MCF 10A (cell line): ENCODE measurements at regions not wholly inside any gene's neighbourhood (a gene's known extent, or its start where the extent isn't known, plus 50 kb on each side); places are given as distances from the start of the nearest gene placed in this dataset.
A peak's percentile ranks its signal among the peaks of the same experiment; 100 is the strongest.

Experiments
- BruUV-seq: library from RNA; stranded (reverse); fragments of 400-500 nt; replicated peaks from 2 replicates; lab custom pipeline; 2021; lab: Mats Ljungman, UMichigan
- CTCF ChIA-PET: fragments of 300-600 bp; sonication (Branson Sonifier 250); formaldehyde crosslinking; extraction: SDS; loops from one replicate; lab custom pipeline; 2021; ENCODE audit warnings: antibody characterized with exemption, inconsistent platforms; lab: Yijun Ruan, JAX
- POLR2A ChIA-PET: fragments of 300-600, 350-650 bp; sonication (Branson Sonifier 250); formaldehyde crosslinking; extraction: SDS; loops from one replicate; lab custom pipeline; 2020; ENCODE audit warnings: antibody characterized with exemption, inconsistent platforms; lab: Yijun Ruan, JAX
- DNase-seq: peaks from one replicate; pipeline ENCODE4 v3.0.0-alpha.2; 2018; ENCODE audit not compliant: unreplicated experiment
- H3K27ac Mint-ChIP-seq: one replicate; pipeline ENCODE4 v1.8.0; 2022; ENCODE audit warnings: mild to moderate bottlenecking, low read depth, mixed read lengths; ENCODE audit not compliant: unreplicated experiment
- H3K27me3 Mint-ChIP-seq: one replicate; pipeline ENCODE4 v1.8.0; 2022; ENCODE audit warnings: mixed read lengths; ENCODE audit not compliant: insufficient read depth, unreplicated experiment
- H3K36me3 Mint-ChIP-seq: one replicate; pipeline ENCODE4 v1.8.0; 2022; ENCODE audit warnings: mild to moderate bottlenecking, moderate library complexity, mixed read lengths; ENCODE audit not compliant: insufficient read depth, unreplicated experiment
- H3K4me1 Mint-ChIP-seq: one replicate; pipeline ENCODE4 v1.8.0; 2022; ENCODE audit warnings: mixed read lengths; ENCODE audit not compliant: insufficient read depth, unreplicated experiment
- H3K4me3 Mint-ChIP-seq: one replicate; pipeline ENCODE4 v1.8.0; 2022; ENCODE audit warnings: mild to moderate bottlenecking, moderate library complexity, mixed read lengths; ENCODE audit not compliant: unreplicated experiment
- H3K9me3 Mint-ChIP-seq: one replicate; pipeline ENCODE4 v1.8.0; 2022; ENCODE audit warnings: mixed read lengths; ENCODE audit not compliant: unreplicated experiment
- intact Hi-C: fragments of 100-400 bp; cut with micrococcal nuclease; formaldehyde crosslinking; loops from 2 replicates; pipeline ENCODE4 v1.14.1; 2022
- TF ChIP-seq, protein P1 (sequence below): fragments of 200-600 bp; IDR thresholded peaks from one replicate; pipeline ENCODE4 v1.8.0; 2022; ENCODE audit warnings: antibody characterized with exemption, mild to moderate bottlenecking; ENCODE audit not compliant: unreplicated experiment

DNA sequence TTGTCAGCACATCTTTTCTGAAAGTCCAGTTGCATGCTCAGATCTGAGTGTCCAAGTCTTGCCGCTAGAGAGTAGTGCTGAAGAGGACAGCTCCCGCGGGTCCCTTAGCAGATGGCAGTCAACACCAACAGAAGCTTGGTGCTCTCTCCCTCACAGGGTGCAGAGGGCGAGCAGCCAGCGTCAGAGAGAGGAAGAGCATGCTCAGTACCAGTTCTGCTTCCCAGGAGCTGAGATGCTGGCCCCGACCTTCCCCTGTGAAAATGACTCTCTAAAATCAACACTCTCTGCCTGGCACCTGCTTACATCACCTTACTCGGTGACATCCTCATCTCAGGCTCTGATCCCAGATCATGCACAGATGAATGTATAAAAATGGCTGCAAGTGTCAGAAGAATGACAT lies 86.0 kb upstream of the TWIST2 start:
- ChIA-PET POLR2A (interaction anchor here (0.7 to 1.2 kb wide), 3 partner anchors 23 to 372 kb away, joined by 3 read pairs; no protein-coding TSS in a partner anchor), CTCF (no interaction called here)
- BruUV-seq = no TSS peak
- TF ChIP-seq, protein P1, sequence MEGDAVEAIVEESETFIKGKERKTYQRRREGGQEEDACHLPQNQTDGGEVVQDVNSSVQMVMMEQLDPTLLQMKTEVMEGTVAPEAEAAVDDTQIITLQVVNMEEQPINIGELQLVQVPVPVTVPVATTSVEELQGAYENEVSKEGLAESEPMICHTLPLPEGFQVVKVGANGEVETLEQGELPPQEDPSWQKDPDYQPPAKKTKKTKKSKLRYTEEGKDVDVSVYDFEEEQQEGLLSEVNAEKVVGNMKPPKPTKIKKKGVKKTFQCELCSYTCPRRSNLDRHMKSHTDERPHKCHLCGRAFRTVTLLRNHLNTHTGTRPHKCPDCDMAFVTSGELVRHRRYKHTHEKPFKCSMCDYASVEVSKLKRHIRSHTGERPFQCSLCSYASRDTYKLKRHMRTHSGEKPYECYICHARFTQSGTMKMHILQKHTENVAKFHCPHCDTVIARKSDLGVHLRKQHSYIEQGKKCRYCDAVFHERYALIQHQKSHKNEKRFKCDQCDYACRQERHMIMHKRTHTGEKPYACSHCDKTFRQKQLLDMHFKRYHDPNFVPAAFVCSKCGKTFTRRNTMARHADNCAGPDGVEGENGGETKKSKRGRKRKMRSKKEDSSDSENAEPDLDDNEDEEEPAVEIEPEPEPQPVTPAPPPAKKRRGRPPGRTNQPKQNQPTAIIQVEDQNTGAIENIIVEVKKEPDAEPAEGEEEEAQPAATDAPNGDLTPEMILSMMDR = no peak
- Mint-ChIP-seq H3K27me3 (peaks cover 69% of the 10 kb centered on the region), H3K4me1 (peaks cover 7% of the 10 kb centered on the region), H3K27ac (no peak overlapping the region), H3K36me3 (no peaks in the 10 kb centered on the region), H3K4me3 (no peak overlapping the region), H3K9me3 (peaks cover 16% of the 10 kb centered on the region)
- intact Hi-C loops = no loop called here
- DNase-seq = peak; percentile 52

DNA sequence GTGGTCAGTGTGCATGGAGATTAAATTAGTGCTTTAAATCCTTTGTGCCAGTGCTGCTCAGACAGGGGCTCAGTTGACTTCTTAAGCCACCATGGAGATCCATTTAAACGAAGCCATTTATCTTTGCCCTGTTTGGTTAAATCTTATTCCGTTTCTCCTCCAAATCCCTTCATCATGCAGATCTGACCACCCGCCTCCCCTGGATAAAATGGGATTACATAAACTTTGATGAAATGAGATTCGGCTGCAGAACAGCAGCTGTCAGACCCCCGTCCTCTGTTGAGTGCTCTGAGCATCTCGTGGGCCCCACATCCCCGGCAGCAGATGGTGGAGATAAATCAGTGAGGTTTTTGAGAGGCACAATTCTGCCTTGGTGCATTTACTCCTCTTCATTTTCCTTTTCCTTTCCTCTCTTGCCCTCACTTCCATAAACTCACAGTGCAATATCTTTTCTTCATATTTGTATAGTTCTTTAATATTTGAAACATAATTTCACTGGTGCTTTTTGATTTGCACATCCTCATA lies 84.4 kb upstream of the TWIST2 start:
- CTCF ChIA-PET = interaction anchor here (1.4 kb wide), 1 partner anchor 21 kb away, joined by 8 read pairs; no protein-coding TSS in a partner anchor
- H3K4me3 Mint-ChIP-seq = no peak overlapping the region
- TF ChIP-seq, protein P1 = no peak
- intact Hi-C loops = no loop called here
- no peak overlapping the region for H3K27ac Mint-ChIP-seq
- POLR2A ChIA-PET = no interaction called here
- peaks cover 83% of the 10 kb centered on the region for H3K27me3 Mint-ChIP-seq
- no peak for DNase-seq
- peaks cover 15% of the 10 kb centered on the region for H3K9me3 Mint-ChIP-seq
- H3K4me1 Mint-ChIP-seq = no peaks in the 10 kb centered on the region
- no peaks in the 10 kb centered on the region for H3K36me3 Mint-ChIP-seq
- no TSS peak for BruUV-seq

DNA sequence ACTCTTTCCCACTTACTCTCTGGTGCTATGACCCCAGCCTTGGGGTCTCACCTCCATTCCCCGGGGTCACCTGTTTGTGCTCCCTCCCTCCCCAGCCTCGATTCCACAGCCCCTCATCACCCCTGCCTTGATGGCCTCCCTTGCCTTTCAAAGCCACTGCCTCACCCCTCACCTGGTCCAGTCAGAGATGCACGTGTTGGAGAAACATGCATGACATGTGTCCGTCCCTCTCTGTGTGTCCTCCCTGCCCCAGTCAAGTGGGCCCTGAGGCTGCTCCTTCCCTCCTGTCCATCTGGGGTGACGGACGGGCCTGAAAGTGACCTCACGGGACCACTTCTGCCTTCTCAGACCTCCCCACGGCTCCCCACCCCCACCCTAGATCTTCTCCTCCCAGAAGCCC lies 82.3 kb upstream of the TWIST2 start:
- TF ChIP-seq, protein P1 = no peak
- no peak overlapping the region for H3K4me3 Mint-ChIP-seq
- CTCF ChIA-PET = interaction anchor here (0.9 kb wide), 1 partner anchor 167 kb away, joined by 3 read pairs; no protein-coding TSS in a partner anchor
- no peak for DNase-seq
- H3K4me1 Mint-ChIP-seq = no peaks in the 10 kb centered on the region
- H3K27ac Mint-ChIP-seq = no peak overlapping the region
- intact Hi-C loops = no loop called here
- no TSS peak for BruUV-seq
- POLR2A ChIA-PET = no interaction called here
- peaks cover 94% of the 10 kb centered on the region for H3K27me3 Mint-ChIP-seq
- H3K9me3 Mint-ChIP-seq = peaks cover 12% of the 10 kb centered on the region
- H3K36me3 Mint-ChIP-seq = no peaks in the 10 kb centered on the region

DNA sequence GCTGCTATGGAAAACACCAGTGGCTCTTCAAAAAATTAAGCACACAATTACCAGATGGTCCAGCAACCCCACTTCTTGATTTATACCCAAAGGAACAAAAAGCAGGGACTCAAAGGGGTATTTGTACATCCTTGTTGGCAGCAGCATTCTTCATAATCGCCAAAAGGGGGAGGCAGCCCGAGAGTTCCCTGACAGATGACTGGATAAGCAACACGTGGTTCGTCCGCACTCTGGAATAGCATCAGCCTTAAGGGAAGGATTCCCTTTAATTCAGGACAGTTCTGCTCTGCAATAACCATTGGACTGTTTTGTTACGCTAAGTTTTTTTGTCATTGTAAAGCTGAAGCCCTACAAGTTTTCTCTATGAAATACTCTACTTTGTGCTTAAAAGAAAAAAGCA lies 76.7 kb upstream of the TWIST2 start:
- intact Hi-C loops = no loop called here
- BruUV-seq = no TSS peak
- H3K36me3 Mint-ChIP-seq = no peaks in the 10 kb centered on the region
- H3K4me3 Mint-ChIP-seq = no peak overlapping the region
- DNase-seq = peak; percentile 26
- peaks cover 10% of the 10 kb centered on the region for H3K9me3 Mint-ChIP-seq
- no peak overlapping the region for H3K27ac Mint-ChIP-seq
- H3K4me1 Mint-ChIP-seq = no peaks in the 10 kb centered on the region
- CTCF ChIA-PET = interaction anchor here (1.4 kb wide), 1 partner anchor 13 kb away, joined by 4 read pairs; no protein-coding TSS in a partner anchor
- H3K27me3 Mint-ChIP-seq = peaks cover 56% of the 10 kb centered on the region
- POLR2A ChIA-PET = no interaction called here
- TF ChIP-seq, protein P1 = no peak
